GM19372 (cell line): ENCODE measurements at regions not wholly inside any gene's neighbourhood (a gene's known extent, or its start where the extent isn't known, plus 50 kb on each side); places are given as distances from the start of the nearest gene placed in this dataset.

Source experiments
- ATAC-seq: cut with Tn5 transposase; IDR thresholded peaks from one replicate; pipeline ENCODE4 v1.9.1; 2021; ENCODE audit warnings: mild to moderate bottlenecking, low read depth, moderate library complexity; ENCODE audit not compliant: unreplicated experiment

- ATAC-seq, result no peak
Measured at GRCh38 chr3:178043084-178043483, 493.2 kb upstream of the KCNMB2 start.

DNA sequence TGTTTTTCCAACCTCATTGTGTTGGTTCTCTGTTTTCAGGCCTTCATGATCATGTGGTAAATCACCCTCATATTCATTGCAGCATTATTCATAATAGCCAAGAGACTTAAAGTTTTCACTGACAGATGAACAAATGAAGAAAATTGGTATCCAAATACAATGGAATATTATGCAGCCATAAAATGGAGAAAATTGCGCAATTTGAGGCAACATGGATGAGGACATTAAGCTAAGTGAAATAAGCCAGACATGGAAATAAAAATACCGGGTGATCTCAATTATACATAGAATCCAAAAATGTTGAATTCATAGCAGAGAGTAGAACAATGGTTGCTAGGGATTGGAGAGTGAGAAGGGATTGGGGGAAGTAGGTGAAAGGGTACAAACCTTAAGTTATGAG is 491.9 kb upstream of the KCNMB2 start:
- no peak for ATAC-seq

DNA sequence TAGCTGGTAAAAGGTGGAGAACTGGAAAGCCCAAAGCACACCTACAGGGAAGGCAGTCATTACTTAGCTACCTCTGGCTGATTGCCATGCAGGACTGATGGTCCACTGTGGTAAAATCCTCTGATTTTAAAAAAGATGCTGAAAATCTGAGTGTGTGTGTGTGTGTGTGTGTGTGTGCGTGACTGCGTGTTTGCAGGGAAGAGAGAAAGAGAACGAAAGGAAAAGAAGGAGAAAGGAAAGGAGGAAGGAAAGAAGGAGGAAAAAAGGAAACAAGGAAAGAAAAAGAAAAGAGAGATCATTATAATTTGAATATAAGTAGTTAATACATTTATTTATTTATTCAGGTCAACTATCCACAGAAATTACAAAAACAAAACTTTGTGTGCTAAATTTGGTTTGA is 488.7 kb upstream of the KCNMB2 start:
- ATAC-seq, result no peak

GRCh38 chr3:178048768-178049167 is 487.5 kb upstream of the KCNMB2 start:
- no peak for ATAC-seq

- no peak for ATAC-seq
Measured at GRCh38 chr3:178054471-178054870, 481.8 kb upstream of the KCNMB2 start.

DNA sequence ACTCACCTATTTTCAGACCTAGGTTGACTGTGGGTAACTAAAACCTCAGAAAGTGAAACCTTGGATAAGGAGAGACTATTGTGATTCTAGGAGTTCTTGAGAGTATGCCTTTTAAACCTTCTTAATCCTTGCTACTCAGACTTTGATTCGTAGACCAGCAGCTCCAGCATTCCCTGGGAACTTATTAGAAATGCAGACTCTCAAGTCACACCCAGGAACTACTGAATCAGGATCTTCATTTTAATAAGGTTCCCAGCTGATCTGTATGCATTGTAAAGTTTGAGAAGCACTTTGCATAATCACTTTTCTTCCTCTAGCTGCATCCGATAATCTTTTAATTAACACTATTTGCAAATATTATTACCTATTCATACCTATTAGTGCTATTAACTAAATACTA is 480.3 kb upstream of the KCNMB2 start:
- ATAC-seq, result no peak

GRCh38 chr3:178056868-178057267 is 479.4 kb upstream of the KCNMB2 start:
- ATAC-seq, result no peak

DNA sequence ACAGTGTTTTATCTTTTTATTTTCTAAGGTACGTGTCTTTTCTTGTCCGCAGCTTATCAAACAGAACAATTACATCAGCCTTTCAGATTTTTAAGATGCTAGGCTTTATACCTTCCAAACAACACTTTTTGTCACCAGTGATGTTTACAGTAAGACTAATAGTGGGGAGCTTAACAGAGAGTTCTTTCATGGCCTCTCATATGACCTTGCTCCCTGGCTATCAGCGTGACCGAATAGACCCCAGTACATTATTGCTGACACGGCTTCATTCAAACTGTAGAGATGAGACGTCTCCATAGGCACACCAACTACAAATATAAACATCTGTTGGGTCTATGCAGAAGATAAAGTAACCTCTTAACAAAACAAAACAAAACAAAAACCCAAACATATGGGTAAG is 477.6 kb upstream of the KCNMB2 start:
- ATAC-seq, result no peak

GRCh38 chr3:178059119-178059518 is 477.1 kb upstream of the KCNMB2 start:
- ATAC-seq, result no peak

GRCh38 chr3:178059836-178060235 is 476.4 kb upstream of the KCNMB2 start:
- no peak for ATAC-seq

- no peak for ATAC-seq
Measured at GRCh38 chr3:178060407-178060806, 475.8 kb upstream of the KCNMB2 start.

GRCh38 chr3:178062126-178062525 is 474.1 kb upstream of the KCNMB2 start:
- ATAC-seq, result no peak

GRCh38 chr3:178063461-178063860 is 472.8 kb upstream of the KCNMB2 start:
- ATAC-seq, result no peak

GRCh38 chr3:178067721-178068120 is 468.5 kb upstream of the KCNMB2 start:
- no peak for ATAC-seq

DNA sequence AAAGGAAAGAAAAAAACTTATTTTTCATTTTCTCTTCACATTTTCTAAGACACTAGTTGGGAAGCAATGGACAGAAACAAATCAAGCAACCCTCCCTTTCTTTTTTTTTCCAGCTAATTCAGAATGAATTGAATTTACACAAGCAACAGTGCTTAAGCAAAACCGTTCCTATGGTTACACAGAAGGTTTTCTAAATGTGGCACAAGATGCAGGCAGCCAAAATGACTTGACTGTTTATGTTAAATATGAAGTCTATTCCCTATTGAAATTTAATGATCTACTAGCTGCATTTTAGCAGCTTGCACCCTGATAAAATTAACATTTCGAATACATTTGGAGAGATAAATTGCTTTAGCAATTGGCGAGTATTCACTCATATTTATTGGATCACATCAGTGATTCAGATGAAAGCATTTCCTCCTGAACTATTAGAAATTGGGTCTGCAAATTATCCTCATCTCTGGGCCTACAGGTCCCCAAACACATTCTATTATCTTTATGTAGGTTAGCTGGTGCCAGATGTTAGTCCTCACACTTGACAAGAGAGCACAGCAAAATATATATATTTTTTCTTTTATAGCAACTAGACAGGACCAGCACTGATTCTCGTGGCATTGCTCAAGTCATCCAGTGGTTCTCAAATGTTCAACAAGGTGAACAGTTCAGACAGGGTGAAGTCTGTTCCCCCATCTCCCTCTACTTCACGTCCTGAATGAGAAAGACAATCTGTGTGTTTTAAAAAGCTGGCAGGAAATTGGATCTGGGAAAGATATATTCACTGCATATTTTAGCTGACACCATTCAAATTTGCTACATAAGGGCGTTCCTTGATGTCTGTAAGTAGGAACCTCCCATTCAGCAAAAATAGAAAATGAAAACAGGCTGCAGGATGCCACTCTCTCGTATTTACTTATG is 463.6 kb upstream of the KCNMB2 start:
- no peak for ATAC-seq

DNA sequence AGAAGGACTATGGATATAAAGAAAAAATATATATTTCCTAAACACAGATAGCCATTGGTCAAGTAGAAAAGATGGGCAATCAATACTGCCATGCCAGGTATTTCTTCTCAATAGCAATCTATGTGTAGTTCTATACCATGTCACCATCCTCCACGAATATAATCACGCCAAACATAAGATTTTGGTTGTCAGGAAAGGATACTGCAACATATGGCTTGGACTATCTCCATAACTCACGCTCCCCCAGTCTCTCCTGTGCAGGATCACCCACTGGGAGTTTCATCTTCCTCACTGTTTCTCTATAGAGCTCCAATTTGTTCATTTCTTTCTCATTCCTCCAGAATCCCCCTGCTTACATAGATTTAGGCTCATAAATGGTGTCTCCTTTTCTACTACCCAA is 462.9 kb upstream of the KCNMB2 start:
- ATAC-seq, result no peak

GRCh38 chr3:178075344-178075743 is 460.9 kb upstream of the KCNMB2 start:
- ATAC-seq, result no peak

DNA sequence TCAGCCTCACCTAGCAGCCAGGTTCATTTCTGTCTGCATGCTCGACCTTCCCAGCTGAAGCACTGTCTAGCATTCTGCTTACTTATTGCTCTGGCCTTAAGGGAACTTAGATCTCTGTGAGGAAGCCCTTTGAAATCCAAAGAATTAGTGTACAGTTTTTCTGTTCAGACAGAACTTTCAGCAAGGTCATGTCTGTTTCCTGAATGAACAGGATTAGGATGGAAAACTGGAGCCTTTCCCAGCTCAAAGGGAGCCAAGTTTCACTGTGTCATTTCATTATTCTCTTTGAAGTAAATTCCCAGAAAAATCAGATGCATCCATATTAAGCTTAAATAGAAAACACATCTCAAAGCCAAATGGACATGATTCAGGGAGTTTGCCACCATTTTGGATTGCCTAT is 457.3 kb upstream of the KCNMB2 start:
- ATAC-seq, result no peak

- ATAC-seq, result no peak
Measured at GRCh38 chr3:178079966-178080365, 456.3 kb upstream of the KCNMB2 start.

DNA sequence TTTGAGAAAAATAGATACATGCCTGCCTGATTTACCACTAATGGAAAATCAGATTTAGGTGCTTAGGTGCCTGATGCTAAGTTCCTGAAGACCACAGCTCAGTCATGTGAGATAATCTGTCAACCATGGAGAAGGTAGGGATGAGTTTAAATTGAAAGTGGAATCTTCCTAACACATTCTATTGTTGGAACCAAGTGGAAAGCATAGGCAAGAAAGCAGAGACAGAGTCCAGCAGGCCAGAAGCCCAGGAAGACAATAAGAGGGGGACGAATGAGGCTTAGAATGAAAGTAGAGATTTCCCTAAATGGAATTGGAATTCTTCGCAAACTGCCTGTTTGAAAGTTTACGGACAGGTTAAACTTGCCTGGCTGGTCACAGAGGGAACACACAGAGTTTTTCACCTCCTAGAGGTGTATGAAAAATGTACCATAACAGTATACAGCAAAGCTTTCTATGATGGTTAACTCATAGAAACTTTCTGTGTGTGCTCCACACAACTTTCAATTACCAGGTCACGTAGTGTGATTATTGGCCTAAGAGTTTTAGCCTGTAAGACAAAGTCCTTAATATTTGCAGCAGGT is 453.8 kb upstream of the KCNMB2 start:
- ATAC-seq, result no peak

DNA sequence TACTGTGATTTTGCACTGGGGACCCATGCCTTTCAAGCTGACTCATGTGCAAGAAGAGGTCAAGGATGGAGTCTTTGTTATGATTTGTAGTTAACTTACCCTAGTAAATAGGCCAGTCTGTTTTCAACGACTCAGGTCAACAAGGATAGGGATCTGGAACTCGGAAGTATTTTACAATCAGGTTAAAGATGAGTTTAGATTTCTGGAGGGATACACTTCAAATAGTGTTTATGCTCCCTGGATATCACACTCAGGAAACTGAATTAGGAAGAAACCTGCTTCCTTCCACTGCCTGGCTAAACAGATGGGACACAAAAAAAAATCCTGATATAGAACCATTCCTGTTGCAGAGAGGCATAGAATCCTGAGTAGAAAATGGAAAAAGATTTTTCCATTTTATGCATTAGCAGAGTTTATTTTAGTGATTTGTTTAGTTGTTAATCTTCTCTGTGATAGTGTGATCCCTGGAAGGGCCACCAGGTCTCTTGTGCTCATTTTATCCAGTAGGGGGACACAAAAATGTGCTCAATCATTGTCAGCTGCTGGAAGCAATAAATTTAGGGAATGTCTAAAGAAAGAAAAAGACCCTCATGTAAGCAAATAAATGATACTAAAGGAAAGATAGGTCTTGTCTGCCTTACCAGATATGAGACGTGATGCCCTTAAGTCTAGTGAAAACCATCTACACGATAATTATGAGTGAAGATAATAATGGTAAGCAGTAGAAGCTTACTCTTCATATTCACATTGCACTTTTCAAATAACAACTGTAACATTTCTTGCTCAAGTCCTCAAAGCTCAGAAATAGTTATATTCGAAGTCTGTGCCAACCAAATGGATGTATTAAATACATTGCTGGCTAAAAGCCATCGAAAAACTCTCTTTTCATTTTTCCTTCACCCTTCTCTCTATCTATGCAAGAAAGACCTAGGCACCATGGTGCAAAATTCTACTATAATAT is 452.1 kb upstream of the KCNMB2 start:
- no peak for ATAC-seq
